ENCODE measurements at regions not wholly inside any gene's neighbourhood (a gene's known extent, or its start where the extent isn't known, plus 50 kb on each side); places are given as distances from the start of the nearest gene placed in this dataset.

DNA sequence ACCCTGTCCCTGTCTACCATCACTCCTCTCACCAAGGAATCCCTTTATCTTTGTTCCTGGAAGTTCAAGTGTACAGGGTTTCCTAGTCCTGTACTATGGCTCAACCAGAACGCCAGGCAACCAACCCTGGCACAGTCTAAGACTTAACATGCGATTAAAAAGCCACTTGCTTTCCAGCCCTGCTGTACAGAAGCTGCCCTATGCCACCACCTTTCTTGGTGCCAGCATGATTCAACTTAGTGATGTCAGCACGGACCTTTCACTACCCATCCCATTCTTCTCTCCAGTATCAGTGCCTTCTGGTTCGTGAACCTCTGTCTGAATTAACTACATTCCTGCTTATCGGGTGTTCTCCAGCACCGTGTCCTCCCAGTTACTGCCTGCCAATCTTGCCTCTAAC is 151.1 kb downstream of the KLF12 start:
- in situ Hi-C loops (cut with MboI; ENCODE audit: low pct_unique_long_range_greater_than_20kb, low sequenced_read_pairs), result no loop called here
- no peak for DNase-seq

GRCh38 chr13:73981595-73981994 is 152.6 kb downstream of the KLF12 start:
- DNase-seq, result no peak
- in situ Hi-C loops (cut with MboI; ENCODE audit: low pct_unique_long_range_greater_than_20kb, low sequenced_read_pairs), result no loop called here

GRCh38 chr13:73975767-73976166 is 158.4 kb downstream of the KLF12 start:
- DNase-seq, result no peak
- in situ Hi-C loops (cut with MboI; ENCODE audit: low pct_unique_long_range_greater_than_20kb, low sequenced_read_pairs), result no loop called here

DNA sequence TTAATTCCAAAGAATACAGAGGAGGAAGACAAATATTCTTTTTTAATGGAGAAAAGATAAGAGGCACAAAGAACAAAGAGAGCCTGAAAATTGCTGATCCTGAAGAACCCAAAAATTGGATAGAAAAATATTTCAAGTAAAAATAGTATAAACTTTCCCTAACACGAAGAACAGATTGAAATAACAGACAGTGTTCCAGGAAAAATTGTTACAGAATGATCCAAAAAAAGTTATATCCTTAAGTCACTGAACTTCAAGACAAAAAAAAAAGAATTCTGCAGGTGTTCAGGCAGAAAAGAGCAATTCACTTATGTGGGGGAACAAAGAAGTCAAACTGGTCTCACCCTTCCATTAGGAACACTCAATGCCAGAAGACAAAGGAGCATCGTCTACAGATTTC is 160.2 kb downstream of the KLF12 start:
- no peak for DNase-seq
- in situ Hi-C loops (cut with MboI; ENCODE audit: low pct_unique_long_range_greater_than_20kb, low sequenced_read_pairs), result no loop called here

GRCh38 chr13:73973156-73973555 is 161.0 kb downstream of the KLF12 start:
- in situ Hi-C loops (cut with MboI; ENCODE audit: low pct_unique_long_range_greater_than_20kb, low sequenced_read_pairs), result no loop called here
- DNase-seq, result no peak

GRCh38 chr13:73972545-73972944 is 161.7 kb downstream of the KLF12 start:
- no peak for DNase-seq
- in situ Hi-C loops (cut with MboI; ENCODE audit: low pct_unique_long_range_greater_than_20kb, low sequenced_read_pairs), result no loop called here

- in situ Hi-C loops (cut with MboI; ENCODE audit: low pct_unique_long_range_greater_than_20kb, low sequenced_read_pairs), result no loop called here
Measured at GRCh38 chr13:73971481-73971880, 162.7 kb downstream of the KLF12 start.

DNA sequence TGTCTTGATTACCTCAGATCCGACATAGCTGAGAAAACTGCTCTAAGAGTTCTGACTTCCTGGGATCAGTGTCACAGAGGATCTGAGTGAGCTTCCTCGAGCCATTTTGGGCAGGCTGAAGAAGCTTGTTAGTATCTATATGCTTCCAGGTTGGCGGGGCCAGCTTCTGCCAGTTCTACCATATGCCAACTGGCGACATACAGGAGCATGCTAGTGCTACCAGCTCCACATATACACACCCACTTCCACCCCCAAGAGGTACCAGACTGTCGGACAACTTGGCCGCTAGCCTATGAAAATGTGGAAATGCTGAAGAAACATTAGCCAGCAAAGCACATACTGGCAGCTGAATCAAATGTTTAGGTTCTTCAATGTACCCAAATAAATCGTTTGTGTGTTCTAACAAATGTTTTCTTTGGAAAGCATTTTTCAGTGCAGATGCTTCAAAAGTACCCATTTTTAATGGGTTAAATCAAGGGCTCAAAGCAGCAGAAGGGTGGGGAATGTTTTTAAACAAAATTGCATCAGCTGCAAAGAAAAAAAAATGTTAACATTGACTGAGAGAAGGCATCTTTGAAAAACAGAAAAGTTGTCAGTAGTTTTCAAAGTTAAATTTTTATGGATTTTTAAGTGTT is 163.7 kb downstream of the KLF12 start:
- in situ Hi-C loops (cut with MboI; ENCODE audit: low pct_unique_long_range_greater_than_20kb, low sequenced_read_pairs), result no loop called here

More at GRCh38 chr13:73971481-73971880, 162.7 kb downstream of the KLF12 start:
- DNase-seq, result no peak

DNA sequence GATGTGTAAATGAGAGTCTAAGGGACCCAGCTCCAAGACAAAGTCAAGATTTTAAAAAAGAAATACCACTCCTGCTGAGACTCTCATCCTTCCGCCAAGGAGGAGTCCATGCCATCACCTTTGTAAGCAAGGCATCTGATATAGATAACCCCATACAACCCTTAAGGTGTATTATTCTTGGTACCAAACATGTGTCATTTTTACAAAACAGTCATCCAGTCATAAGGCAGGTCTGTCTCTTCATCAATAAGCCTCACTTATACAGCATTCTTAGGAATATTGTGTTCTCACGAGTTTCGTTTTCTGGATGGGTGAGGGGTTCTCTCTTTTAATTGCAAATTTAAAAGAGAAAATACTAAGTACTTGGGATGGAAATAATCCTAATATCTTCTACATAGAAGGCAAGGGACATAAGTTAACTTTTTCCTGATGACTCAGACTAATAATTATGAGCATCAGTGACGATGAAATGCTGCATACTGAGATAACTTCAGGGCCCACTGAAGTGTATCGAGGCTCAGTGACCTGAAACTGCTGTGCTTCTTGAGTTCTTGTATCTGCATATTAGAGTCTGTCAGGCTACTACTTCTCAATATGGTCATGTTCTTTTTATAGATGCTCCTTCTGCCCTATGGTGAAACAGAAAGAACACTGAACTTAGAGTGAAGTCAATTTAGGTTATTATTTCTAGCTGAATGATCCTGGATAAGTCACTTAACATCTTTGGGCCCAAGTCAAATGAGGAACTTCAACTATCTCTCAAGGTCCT is 166.6 kb downstream of the KLF12 start:
- DNase-seq, result peak; percentile 7
- in situ Hi-C loops (cut with MboI; ENCODE audit: low pct_unique_long_range_greater_than_20kb, low sequenced_read_pairs), result no loop called here

More for the DNA sequence above, 163.7 kb downstream of the KLF12 start:
- no peak for DNase-seq

GRCh38 chr13:73966331-73966730 is 167.9 kb downstream of the KLF12 start:
- in situ Hi-C loops (cut with MboI; ENCODE audit: low pct_unique_long_range_greater_than_20kb, low sequenced_read_pairs), result no loop called here
- DNase-seq, result no peak

GRCh38 chr13:73962284-73962683 is 171.9 kb downstream of the KLF12 start:
- in situ Hi-C loops (cut with MboI; ENCODE audit: low pct_unique_long_range_greater_than_20kb, low sequenced_read_pairs), result no loop called here
- no peak for DNase-seq

GRCh38 chr13:73961181-73961580 is 173.0 kb downstream of the KLF12 start:
- in situ Hi-C loops (cut with MboI; ENCODE audit: low pct_unique_long_range_greater_than_20kb, low sequenced_read_pairs), result no loop called here
- DNase-seq, result no peak

DNA sequence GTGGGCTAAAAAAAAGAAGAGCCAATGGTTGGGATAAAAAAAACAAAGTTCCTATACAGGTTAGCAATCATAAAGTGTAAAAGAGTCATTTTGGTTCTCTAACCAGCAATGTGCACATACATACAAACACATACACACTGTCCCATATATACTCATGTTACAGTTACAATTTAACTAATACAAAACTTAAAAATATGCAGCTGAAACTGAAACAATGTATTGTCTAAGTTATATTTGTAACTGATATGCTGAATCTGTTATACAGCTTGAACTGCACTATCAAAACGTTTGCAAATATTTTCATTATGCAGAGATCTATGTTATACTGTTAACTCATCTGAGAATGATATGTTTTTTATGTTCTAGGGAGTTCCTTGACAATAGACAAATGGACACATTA is 173.7 kb downstream of the KLF12 start:
- in situ Hi-C loops (cut with MboI; ENCODE audit: low pct_unique_long_range_greater_than_20kb, low sequenced_read_pairs), result no loop called here

GRCh38 chr13:73958657-73959397 is 175.4 kb downstream of the KLF12 start:
- DNase-seq, result no peak
- in situ Hi-C loops (cut with MboI; ENCODE audit: low pct_unique_long_range_greater_than_20kb, low sequenced_read_pairs), result no loop called here

More for the DNA sequence above, 173.7 kb downstream of the KLF12 start:
- DNase-seq, result no peak

- no peak for DNase-seq
- in situ Hi-C loops (cut with MboI; ENCODE audit: low pct_unique_long_range_greater_than_20kb, low sequenced_read_pairs), result no loop called here
Measured at GRCh38 chr13:73957889-73958288, 176.3 kb downstream of the KLF12 start.

- no peak for DNase-seq
- in situ Hi-C loops (cut with MboI; ENCODE audit: low pct_unique_long_range_greater_than_20kb, low sequenced_read_pairs), result no loop called here
Measured at GRCh38 chr13:73956795-73957408, 177.3 kb downstream of the KLF12 start.

DNA sequence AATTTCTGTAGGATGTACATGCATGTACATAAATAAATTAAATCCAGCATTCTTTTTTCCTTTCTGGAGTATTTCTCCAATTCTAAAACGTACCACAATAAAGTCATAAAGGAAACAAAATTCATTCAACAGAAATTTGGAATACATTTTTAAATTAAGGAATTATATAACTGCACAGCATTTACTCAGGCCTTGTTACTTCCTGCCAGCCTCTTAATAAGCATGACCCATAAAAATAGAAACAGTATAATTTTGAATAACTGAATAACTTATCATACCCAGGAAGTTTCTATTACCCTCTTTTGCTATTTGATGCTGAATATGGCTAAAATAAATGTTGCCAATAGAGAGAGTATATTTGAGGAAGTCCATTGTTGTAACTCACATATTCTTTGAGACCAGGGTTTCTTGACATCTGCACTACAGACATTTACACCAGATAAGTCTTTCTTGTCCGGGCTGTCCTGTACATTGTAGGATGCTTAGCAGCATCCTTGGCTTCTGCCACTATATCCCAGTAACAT is 178.2 kb downstream of the KLF12 start:
- DNase-seq, result no peak
- in situ Hi-C loops (cut with MboI; ENCODE audit: low pct_unique_long_range_greater_than_20kb, low sequenced_read_pairs), result no loop called here

- no peak for DNase-seq
- in situ Hi-C loops (cut with MboI; ENCODE audit: low pct_unique_long_range_greater_than_20kb, low sequenced_read_pairs), result no loop called here
Measured at GRCh38 chr13:73954808-73955207, 179.4 kb downstream of the KLF12 start.

GRCh38 chr13:73952648-73953047 is 181.6 kb downstream of the KLF12 start:
- DNase-seq, result no peak
- in situ Hi-C loops (cut with MboI; ENCODE audit: low pct_unique_long_range_greater_than_20kb, low sequenced_read_pairs), result no loop called here
